ENCODE measurements at regions not wholly inside any gene's neighbourhood (a gene's known extent, or its start where the extent isn't known, plus 50 kb on each side); places are given as distances from the start of the nearest gene placed in this dataset.

GRCh38 chr14:86539361-86540070 lies 1009.6 kb downstream of the FLRT2 start:
- in situ Hi-C loops (cut with HindIII; ENCODE audit: extremely low pct_ligation_motif_present, low pct_unique_long_range_greater_than_20kb), result no loop called here
- Histone ChIP-seq H3K4me3 (replicated peaks in 1 of 3; ENCODE audit: insufficient read depth in 1 of 3, low read depth in 2 of 3, low read length in 3 of 3) (no peak overlapping the region), H3K27me3 (ENCODE audit: control insufficient read depth in 1 of 2, insufficient read depth in 2 of 2, low read length in 2 of 2) (no peaks in the 10 kb centered on the region), H3K4me1 (ENCODE audit: insufficient read depth, low read length) (no peaks in the 10 kb centered on the region), H3K36me3 (replicated peaks in 1 of 2; ENCODE audit: control insufficient read depth in 1 of 2, insufficient read depth in 2 of 2, low read length in 2 of 2) (no peaks in the 10 kb centered on the region), H3K9me3 (ENCODE audit: low read length) (no peaks in the 10 kb centered on the region), H4K20me1 (ENCODE audit: insufficient read depth, low read length) (no peaks in the 10 kb centered on the region), H3K9ac (ENCODE audit: insufficient read depth, low read depth, low read length) (no peak overlapping the region), H3K27ac (ENCODE audit: extremely low read length, insufficient read depth, low read length) (no peak overlapping the region), H3K79me2 (ENCODE audit: insufficient read depth, low read length) (no peaks in the 10 kb centered on the region), H3K4me2 (ENCODE audit: low read depth, low read length) (no peak overlapping the region), H2AFZ (ENCODE audit: low read length) (no peak overlapping the region)
- ChIA-PET CTCF (ENCODE audit: low intra/inter-chr PET ratio, low total read pairs) (no interaction called here), POLR2A (no interaction called here)
- 0% methylated on average over 2 of the region's 2 CpGs for WGBS (ENCODE audit: low lambda C conversion rate)
- FAIRE-seq (no peak), ATAC-seq (no peak), DNase-seq (ENCODE audit: low spot score) (no peak)
- intact Hi-C loops (cut with micrococcal nuclease; ENCODE audit: unreplicated experiment), result no loop called here
- TF ChIP-seq ATRX (CRISPR knock-in tag; IDR thresholded peaks at IDR 0.05; ENCODE audit: borderline replicate concordance) (no peak), ZSCAN9 (CRISPR knock-in tag; IDR thresholded peaks at IDR 0.05; ENCODE audit: borderline replicate concordance) (no peak), TARDBP (CRISPR knock-in tag; IDR thresholded peaks at IDR 0.05) (no peak), ZSCAN25 (CRISPR knock-in tag; IDR thresholded peaks at IDR 0.05) (no peak), SNRNP70 (IDR thresholded peaks at IDR 0.05; ENCODE audit: low read depth, low read length) (no peak)
- no TSS peak for BruUV-seq (replicated peaks)

- 5% methylated on average over 4 of the region's 4 CpGs for WGBS (ENCODE audit: low lambda C conversion rate)
- FAIRE-seq, result no peak
- POLR2A ChIA-PET, result no interaction called here
- TF ChIP-seq ZNF225 (CRISPR knock-in tag; IDR thresholded peaks at IDR 0.05) (no peak), JUND (CRISPR knock-in tag; IDR thresholded peaks at IDR 0.05) (no peak), MXD3 (CRISPR knock-in tag; IDR thresholded peaks at IDR 0.05) (no peak), ZNF816 (CRISPR knock-in tag; IDR thresholded peaks at IDR 0.05; ENCODE audit: borderline replicate concordance) (no peak), SNAPC4 (CRISPR knock-in tag; IDR thresholded peaks at IDR 0.05) (no peak), ZNF235 (CRISPR knock-in tag; IDR thresholded peaks at IDR 0.05; ENCODE audit: borderline replicate concordance) (no peak), TFAP4 (IDR thresholded peaks at IDR 0.05; ENCODE audit: borderline replicate concordance, low read depth) (no peak), ZNF12 (CRISPR knock-in tag; IDR thresholded peaks at IDR 0.05) (no peak)
These were observed 1003.9 kb downstream of the FLRT2 start for GRCh38 chr14:86533834-86534233.

More at GRCh38 chr14:86533834-86534233, 1003.9 kb downstream of the FLRT2 start:
- in situ Hi-C loops (cut with HindIII; ENCODE audit: extremely low pct_ligation_motif_present, low pct_unique_long_range_greater_than_20kb) (no loop called here), intact Hi-C loops (cut with micrococcal nuclease; ENCODE audit: unreplicated experiment) (no loop called here)
- Histone ChIP-seq H3K79me2 (ENCODE audit: insufficient read depth, low read length) (no peaks in the 10 kb centered on the region), H3K27ac (ENCODE audit: extremely low read length, insufficient read depth, low read length) (no peak overlapping the region), H3K4me3 (replicated peaks in 1 of 3; ENCODE audit: insufficient read depth in 1 of 3, low read depth in 2 of 3, low read length in 3 of 3) (no peak overlapping the region), H3K27me3 (ENCODE audit: control insufficient read depth in 1 of 2, insufficient read depth in 2 of 2, low read length in 2 of 2) (no peaks in the 10 kb centered on the region; a peak in 1 of 5 replicates), H3K4me1 (ENCODE audit: insufficient read depth, low read length) (no peaks in the 10 kb centered on the region), H2AFZ (ENCODE audit: low read length) (no peak overlapping the region), H3K9me3 (ENCODE audit: low read length) (no peaks in the 10 kb centered on the region), H3K4me2 (ENCODE audit: low read depth, low read length) (no peak overlapping the region), H3K36me3 (replicated peaks in 1 of 2; ENCODE audit: control insufficient read depth in 1 of 2, insufficient read depth in 2 of 2, low read length in 2 of 2) (no peaks in the 10 kb centered on the region), H3K9ac (ENCODE audit: insufficient read depth, low read depth, low read length) (no peak overlapping the region), H4K20me1 (ENCODE audit: insufficient read depth, low read length) (no peaks in the 10 kb centered on the region)
- CTCF ChIA-PET (ENCODE audit: low intra/inter-chr PET ratio, low total read pairs), result no interaction called here
- no peak for ATAC-seq
- DNase-seq (ENCODE audit: low spot score), result no peak
- no TSS peak for BruUV-seq (replicated peaks)
